NCI-H2196 (cell line): ENCODE measurements at regions not wholly inside any gene's neighbourhood (a gene's known extent, or its start where the extent isn't known, plus 50 kb on each side); places are given as distances from the start of the nearest gene placed in this dataset.
"Not testable (repeated sequence)": the region's sequence is repeated elsewhere in the genome, so short reads cannot be mapped to it uniquely, and the experiment has no call there.

Experiments
- DNase-seq: peaks from one replicate; lab custom pipeline; 2025; ENCODE audit not compliant: unreplicated experiment; lab: John Stamatoyannopoulos, UW

- no peak for DNase-seq
These were observed 1300.1 kb upstream of the ALCAM start for GRCh38 chr3:104066658-104067057.

GRCh38 chr3:104069114-104069513 is 1297.6 kb upstream of the ALCAM start:
- no peak for DNase-seq

- no peak for DNase-seq
These were observed 1295.8 kb upstream of the ALCAM start for GRCh38 chr3:104070906-104071305.

- DNase-seq = no peak
These were observed 1286.6 kb upstream of the ALCAM start for GRCh38 chr3:104080088-104080626.

GRCh38 chr3:104088738-104089137 is 1278.0 kb upstream of the ALCAM start:
- DNase-seq = no peak

GRCh38 chr3:104089987-104090386 is 1276.7 kb upstream of the ALCAM start:
- DNase-seq = not testable (repeated sequence)

GRCh38 chr3:104101736-104102135 is 1265.0 kb upstream of the ALCAM start:
- DNase-seq = no peak

GRCh38 chr3:104102386-104102785 is 1264.3 kb upstream of the ALCAM start:
- DNase-seq = no peak

- no peak for DNase-seq
These were observed 1260.4 kb upstream of the ALCAM start for GRCh38 chr3:104106276-104106675.

GRCh38 chr3:104108522-104108921 is 1258.2 kb upstream of the ALCAM start:
- no peak for DNase-seq

GRCh38 chr3:104126463-104126862 is 1240.2 kb upstream of the ALCAM start:
- no peak for DNase-seq

GRCh38 chr3:104126864-104127553 is 1239.7 kb upstream of the ALCAM start:
- DNase-seq = no peak

- DNase-seq = no peak
These were observed 1238.9 kb upstream of the ALCAM start for GRCh38 chr3:104127830-104128229.

GRCh38 chr3:104132566-104133403 is 1233.9 kb upstream of the ALCAM start:
- DNase-seq = no peak

GRCh38 chr3:104133630-104134029 is 1233.1 kb upstream of the ALCAM start:
- no peak for DNase-seq

GRCh38 chr3:104137116-104137515 is 1229.6 kb upstream of the ALCAM start:
- DNase-seq = no peak

GRCh38 chr3:104145164-104145563 is 1221.5 kb upstream of the ALCAM start:
- DNase-seq = no peak

GRCh38 chr3:104149154-104149553 is 1217.6 kb upstream of the ALCAM start:
- no peak for DNase-seq

GRCh38 chr3:104150724-104151123 is 1216.0 kb upstream of the ALCAM start:
- no peak for DNase-seq

GRCh38 chr3:104154896-104155295 is 1211.8 kb upstream of the ALCAM start:
- no peak for DNase-seq

- DNase-seq = no peak
These were observed 1200.8 kb upstream of the ALCAM start for GRCh38 chr3:104165866-104166265.

GRCh38 chr3:104168386-104168785 is 1198.3 kb upstream of the ALCAM start:
- no peak for DNase-seq
